ENCODE measurements at regions not wholly inside any gene's neighbourhood (a gene's known extent, or its start where the extent isn't known, plus 50 kb on each side); places are given as distances from the start of the nearest gene placed in this dataset.

GRCh38 chr13:84934911-84935310 is 864.3 kb downstream of the SLITRK6 start:
- no peak for DNase-seq

DNA sequence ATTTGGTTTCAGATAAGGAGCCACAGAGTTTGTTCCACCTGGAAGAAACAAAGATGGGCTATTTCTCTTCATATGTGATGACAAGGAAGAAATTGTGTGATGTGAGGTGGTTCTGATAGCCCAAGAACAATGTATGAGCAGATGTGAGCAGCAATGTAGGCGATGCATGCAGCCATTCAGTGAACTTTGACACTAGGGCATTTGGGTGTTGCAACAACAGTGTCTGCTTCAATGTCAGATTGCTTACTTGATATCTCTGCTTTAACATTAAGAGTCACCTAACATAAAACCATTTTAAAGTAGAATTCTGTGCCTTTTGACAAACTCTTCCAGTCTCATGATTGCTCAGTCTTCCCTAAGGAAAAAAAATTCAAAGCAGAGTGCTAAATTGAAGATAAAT is 865.4 kb downstream of the SLITRK6 start:
- DNase-seq: no peak

DNA sequence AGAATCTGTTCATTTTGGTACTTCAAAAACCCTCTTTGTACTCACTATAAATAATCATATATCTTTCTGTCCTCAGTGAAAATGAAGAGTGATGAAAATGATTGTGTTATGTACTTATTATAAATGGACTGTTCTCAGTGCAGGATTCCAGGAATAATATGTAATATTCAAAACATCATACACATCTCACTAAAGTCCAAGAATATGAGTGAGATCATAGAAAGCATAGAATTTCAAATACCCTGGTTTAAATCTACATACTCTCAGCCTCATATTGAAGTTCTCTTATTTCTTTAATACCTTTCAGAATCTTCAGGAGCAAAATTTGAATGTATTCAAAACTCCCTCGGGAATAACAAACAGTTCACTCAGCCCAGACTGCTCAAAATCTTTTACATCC is 868.0 kb downstream of the SLITRK6 start:
- DNase-seq: no peak

DNA sequence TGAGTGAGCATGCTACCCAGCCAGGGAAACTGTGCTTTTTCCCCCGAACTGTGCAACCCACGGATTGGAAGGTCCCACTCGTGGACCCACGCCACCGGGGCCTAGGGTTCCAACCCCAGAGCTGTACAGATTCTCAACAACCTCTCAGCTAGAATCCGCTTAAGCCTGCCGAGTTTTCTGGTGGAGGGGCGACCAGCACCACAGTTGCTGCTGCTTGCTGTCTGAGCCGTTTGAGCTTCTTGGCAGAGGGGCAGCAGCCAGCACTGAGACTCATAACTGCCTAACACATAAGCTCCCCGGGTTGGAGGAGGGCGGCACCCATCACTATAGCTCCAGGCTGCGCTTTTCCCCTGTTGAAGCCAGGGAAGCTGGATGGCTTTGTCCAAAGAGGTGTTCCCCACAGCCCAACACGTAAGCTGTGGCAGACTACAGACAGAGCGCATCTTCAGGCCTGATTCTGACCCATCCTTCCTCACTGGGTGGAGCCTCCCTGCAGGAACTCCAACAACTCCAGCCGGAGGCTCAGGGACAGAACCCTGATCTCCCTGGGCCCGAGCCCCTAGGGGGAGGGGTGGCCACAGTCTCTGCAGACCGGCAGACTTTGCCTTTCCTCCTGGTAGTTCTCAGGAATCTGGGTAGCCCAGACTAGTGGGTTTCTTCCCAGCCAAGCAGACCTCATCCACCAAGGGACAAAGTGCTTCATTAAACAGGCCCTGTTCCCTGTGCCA is 871.6 kb downstream of the SLITRK6 start:
- no peak for DNase-seq

- no peak for DNase-seq
Measured at GRCh38 chr13:84925443-84925842, 873.8 kb downstream of the SLITRK6 start.

GRCh38 chr13:84923831-84924230 is 875.4 kb downstream of the SLITRK6 start:
- DNase-seq: no peak

GRCh38 chr13:84917252-84917878 is 881.9 kb downstream of the SLITRK6 start:
- no peak for DNase-seq

DNA sequence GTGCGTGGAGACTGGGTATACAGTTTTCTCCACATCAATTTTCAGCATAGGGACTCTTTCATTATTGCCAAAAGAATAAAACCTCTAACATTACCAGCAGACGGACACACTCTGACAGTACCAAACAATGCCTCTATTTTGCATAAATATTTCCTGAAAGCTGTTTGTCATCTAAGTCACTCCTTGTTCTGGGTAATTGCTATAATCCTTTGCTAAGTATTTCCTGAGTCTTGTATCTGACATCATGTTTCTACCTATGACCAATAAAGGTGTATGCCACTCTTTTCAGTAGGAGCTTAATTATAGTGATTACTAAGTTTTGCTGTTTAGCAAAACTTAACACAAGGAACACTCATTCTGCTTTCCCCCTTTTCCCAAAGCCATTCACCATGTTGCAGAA is 886.5 kb downstream of the SLITRK6 start:
- DNase-seq: no peak

DNA sequence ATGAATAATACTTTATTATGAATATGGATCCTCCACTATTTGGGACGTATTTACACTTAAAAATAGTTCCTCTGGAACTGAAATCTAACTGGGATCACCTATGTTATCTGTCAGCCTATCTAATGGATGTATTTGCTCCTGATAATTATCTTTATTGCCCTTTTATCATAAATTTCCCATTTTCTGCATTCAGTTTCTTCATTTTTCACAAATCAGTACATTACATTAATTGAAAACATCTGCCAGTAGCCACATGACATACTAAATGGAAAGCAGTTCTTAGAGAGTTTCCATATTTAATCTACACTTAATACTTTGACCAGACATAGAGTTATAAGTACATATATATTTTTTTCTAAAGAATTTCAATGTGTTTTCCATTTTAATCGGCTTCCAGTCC is 888.8 kb downstream of the SLITRK6 start:
- no peak for DNase-seq

DNA sequence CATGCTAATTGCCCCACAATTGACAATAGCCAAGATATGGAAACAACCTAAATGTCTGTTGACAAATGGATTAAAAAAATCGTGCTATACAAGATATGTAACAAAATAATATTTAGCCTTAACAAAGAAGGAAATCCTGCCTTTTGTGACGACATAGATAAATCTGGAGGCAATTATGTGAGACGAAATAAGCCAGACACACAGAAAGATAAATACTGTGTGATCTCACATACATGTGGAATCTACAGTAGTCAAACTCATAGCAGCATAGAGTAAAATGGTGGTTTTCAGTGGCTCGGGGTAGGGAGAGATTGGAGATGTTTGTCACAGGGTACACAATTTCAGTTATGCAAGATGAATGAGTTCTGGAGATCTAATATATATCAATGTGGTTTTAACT is 895.8 kb downstream of the SLITRK6 start:
- DNase-seq: no peak

- no peak for DNase-seq
Measured at GRCh38 chr13:84902243-84902642, 897.0 kb downstream of the SLITRK6 start.

DNA sequence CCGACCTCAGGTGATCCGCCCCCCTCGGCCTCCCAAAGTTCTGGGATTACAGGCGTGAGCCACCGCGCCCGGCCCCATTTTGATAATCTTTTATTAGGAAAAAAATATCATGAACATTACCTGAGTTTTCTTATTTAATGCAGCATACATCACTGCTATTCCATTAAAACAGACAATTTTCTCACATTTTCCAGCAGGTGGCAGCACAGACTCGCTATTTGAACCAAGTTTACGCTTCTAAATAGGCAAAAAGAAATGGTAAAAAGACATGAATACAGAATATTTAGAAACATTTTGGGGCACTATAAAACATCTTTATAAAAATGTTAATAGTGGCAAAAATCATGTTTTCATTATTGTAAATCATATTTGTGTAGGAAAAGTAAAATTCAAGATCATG is 903.1 kb downstream of the SLITRK6 start:
- peak; percentile 56 for DNase-seq

GRCh38 chr13:84894749-84895148 is 904.5 kb downstream of the SLITRK6 start:
- DNase-seq: no peak

DNA sequence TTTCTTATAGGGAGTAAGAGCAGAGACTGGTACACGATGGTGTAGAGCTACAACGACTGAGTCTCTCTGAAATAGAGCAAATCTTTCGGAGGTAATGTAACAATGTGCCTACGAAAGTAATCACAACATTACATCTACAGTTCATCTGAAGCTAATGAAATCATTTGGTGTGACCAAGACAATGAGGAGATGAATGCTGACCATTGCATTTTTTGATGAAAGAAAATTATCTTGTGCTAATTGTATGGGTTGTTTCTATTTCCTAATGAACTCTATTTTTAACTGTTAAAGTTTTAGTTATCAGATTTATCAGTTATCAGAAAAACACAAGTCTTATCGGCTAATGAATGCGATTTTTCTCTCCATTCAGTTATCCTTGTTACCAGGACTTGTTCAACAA is 913.4 kb downstream of the SLITRK6 start:
- no peak for DNase-seq

DNA sequence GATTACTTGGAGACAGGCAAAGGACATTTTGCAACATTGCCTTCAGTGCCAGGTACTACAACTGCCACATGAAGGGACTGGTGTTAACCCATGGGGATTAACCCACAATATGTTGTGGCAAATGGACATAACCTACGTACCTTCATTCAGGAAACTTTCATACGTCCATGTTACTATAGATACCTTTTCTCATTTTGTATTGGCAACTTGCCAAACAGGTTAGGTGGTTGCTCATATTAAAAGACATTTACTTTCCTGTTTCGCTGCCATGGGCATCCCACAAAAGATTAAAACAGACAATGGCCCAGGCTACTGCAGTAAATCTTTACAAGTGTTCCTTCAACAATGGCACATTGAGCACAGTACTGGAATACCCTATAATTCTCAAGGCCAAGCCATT is 925.3 kb downstream of the SLITRK6 start:
- DNase-seq: no peak

DNA sequence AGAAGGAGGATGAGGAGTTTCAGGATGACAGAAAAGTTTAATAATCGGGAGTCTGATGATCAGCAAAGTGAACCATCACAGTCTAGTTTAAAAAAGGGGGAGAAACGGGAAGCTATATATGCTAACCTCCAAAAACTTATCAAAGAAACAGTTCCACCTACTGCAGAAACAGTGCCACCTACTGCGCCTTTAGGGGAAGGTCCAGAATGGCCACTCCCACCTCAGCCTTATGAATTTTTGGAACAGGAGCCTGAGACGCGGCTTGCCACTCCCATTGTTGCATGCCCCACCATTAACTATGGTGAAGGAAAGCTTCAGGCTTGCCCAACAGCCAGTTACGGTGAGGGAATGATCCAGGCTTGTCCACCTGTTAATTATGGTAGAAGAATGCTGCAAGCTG is 929.0 kb downstream of the SLITRK6 start:
- DNase-seq: no peak

GRCh38 chr13:84867246-84867645 is 932.0 kb downstream of the SLITRK6 start:
- no peak for DNase-seq

DNA sequence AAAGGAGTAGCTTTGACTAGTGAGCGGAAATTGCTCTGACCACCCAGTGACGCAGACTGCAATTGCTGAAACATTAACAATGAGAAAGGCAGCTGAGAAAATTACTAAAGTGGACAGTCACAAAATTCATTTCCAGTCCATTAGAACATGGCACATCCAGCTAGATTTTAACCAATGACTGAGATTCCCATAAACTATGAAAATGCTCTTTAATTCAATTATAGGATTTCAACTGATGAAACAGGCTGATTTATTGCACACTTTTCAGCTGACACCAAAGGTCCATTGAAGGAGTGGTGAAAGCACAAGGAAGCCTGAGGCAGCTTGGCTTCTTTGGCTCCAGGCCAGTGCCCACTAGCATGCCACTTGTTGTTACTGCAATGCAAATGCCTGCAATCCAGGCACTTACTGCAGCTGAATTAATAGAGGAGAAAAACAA is 933.4 kb downstream of the SLITRK6 start:
- DNase-seq: peak; percentile 72

DNA sequence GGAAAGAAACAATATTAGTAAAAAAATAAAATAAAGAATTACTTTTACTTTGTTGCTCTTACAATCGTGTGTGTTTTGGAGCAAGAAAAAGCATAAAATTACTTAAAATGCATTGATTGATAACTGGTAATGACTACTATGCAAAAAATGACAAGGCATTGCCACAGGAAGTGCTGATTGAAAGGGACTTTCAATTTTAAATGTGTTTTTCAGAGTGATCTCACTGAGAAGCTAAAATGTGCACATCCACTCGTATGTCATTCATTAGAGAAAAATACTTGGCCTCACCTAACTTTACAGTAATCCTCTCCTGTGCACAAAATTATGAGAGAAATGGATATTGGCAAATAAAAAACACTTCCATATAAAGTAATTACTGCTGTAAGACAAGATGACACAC is 934.9 kb downstream of the SLITRK6 start:
- no peak for DNase-seq

- DNase-seq: no peak
Measured at GRCh38 chr13:84847107-84847506, 952.1 kb downstream of the SLITRK6 start.

GRCh38 chr13:84845907-84846619 is 953.2 kb downstream of the SLITRK6 start:
- no peak for DNase-seq

DNA sequence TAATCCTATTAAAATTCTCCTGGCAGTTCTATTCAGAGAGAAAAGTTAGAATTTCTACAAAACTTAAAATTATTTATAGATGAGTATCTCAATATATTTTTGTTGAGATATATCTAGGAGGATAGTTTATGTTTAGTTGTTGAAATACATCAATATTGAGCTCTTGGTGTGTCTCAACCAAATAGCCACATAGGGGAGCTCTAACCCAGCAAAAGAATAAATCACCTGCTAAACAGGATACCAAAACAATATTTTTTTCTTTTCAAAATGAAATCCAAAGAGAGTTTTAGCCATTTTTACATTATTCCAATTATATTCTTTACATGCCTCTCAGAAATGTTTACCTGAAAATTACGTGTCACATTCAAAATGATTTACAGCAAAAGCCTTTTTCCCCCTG is 954.7 kb downstream of the SLITRK6 start:
- no peak for DNase-seq

- no peak for DNase-seq
Measured at GRCh38 chr13:84843368-84843767, 955.9 kb downstream of the SLITRK6 start.

GRCh38 chr13:84834201-84834600 is 951.9 kb upstream of the SLITRK1 start:
- no peak for DNase-seq
